PC-3 (cell line): ENCODE measurements at regions not wholly inside any gene's neighbourhood (a gene's known extent, or its start where the extent isn't known, plus 50 kb on each side); places are given as distances from the start of the nearest gene placed in this dataset.

Experiments used
- ATAC-seq: fragments of 200-7000 bp; cut with Tn5 transposase; 2 replicates; pipeline ENCODE4 v1.9.1; 2020; ENCODE audit warnings: mild to moderate bottlenecking, moderate library complexity
- BruUV-seq: library from RNA; stranded (reverse); fragments of 400-500 nt; replicated peaks from 2 replicates; lab custom pipeline; 2021; lab: Mats Ljungman, UMichigan
- CTCF ChIA-PET: fragments of 300-600 bp; sonication (Branson Sonifier 250); formaldehyde crosslinking; loops from one replicate; lab custom pipeline; 2022; ENCODE audit warnings: antibody characterized with exemption; lab: Charles Lee
- POLR2A ChIA-PET: fragments of 300-600 bp; sonication (Branson Sonifier 250); formaldehyde crosslinking; loops from one replicate; lab custom pipeline; 2022; ENCODE audit warnings: antibody characterized with exemption; ENCODE audit not compliant: unreplicated experiment; lab: Charles Lee
- DNase-seq: peaks from one replicate; pipeline ENCODE4 v3.0.0-alpha.2; 2015
- H2AFZ ChIP-seq: fragments of 300-600 bp; sonication (generic); 2 replicates; pipeline ENCODE4 v1.6.0; 2016; ENCODE audit warnings: antibody characterized with exemption, low read length
- H3F3A ChIP-seq: fragments of 300-600 bp; sonication (generic); one replicate; pipeline ENCODE4 v1.6.0; 2017; ENCODE audit warnings: antibody characterized with exemption, low read length, control low read depth, mild to moderate bottlenecking; ENCODE audit not compliant: unreplicated experiment
- H3K27ac ChIP-seq: fragments of 300-600 bp; sonication (generic); 2 replicates; pipeline ENCODE4 v1.5.1; 2016; ENCODE audit warnings: mild to moderate bottlenecking, low read length
- H3K27me3 ChIP-seq: fragments of 300-600 bp; sonication (generic); 2 replicates; pipeline ENCODE4 v1.6.1; 2016; ENCODE audit warnings: low read length, mixed read lengths
- H3K36me3 ChIP-seq: fragments of 300-600 bp; sonication (generic); 2 replicates; pipeline ENCODE4 v1.6.1; 2016; ENCODE audit warnings: low read depth, mixed run types, low read length, mixed read lengths
- H3K4me1 ChIP-seq: fragments of 300-600 bp; sonication (generic); 2 replicates; pipeline ENCODE4 v1.5.1; 2016; ENCODE audit warnings: low read length; ENCODE audit not compliant: insufficient read depth
- H3K4me2 ChIP-seq: fragments of 300-600 bp; sonication (generic); 2 replicates; pipeline ENCODE4 v1.6.0; 2016; ENCODE audit warnings: low read length
- H3K4me3 ChIP-seq: fragments of 300-600 bp; sonication (generic); 2 replicates; pipeline ENCODE4 v1.5.1; 2016; ENCODE audit warnings: mild to moderate bottlenecking, low read length, mixed read lengths
- H3K79me2 ChIP-seq: fragments of 300-600 bp; sonication (generic); 2 replicates; pipeline ENCODE4 v1.6.1; 2017; ENCODE audit warnings: low read length, mixed read lengths
- H3K9ac ChIP-seq: fragments of 300-600 bp; sonication (generic); 2 replicates; pipeline ENCODE4 v1.6.0; 2016; ENCODE audit warnings: mild to moderate bottlenecking, low read length
- H3K9me2 ChIP-seq: fragments of 300-600 bp; sonication (generic); replicated peaks from 2 replicates; pipeline ENCODE4 v1.6.1; 2016; ENCODE audit warnings: mixed run types, low read length, mixed read lengths
- H3K9me3 ChIP-seq: fragments of 300-600 bp; sonication (generic); 2 replicates; pipeline ENCODE4 v1.6.1; 2016; ENCODE audit warnings: low read length, mixed read lengths
- H4K20me1 ChIP-seq: fragments of 300-600 bp; sonication (generic); 2 replicates; pipeline ENCODE4 v1.6.1; 2016; ENCODE audit warnings: low read length, mixed read lengths
- CTCF ChIP-seq: fragments of 300-600 bp; sonication (generic); conservative IDR thresholded peaks from 2 replicates; pipeline ENCODE4 v1.5.1; 2017; ENCODE audit warnings: antibody characterized with exemption, low read depth, mild to moderate bottlenecking, low read length
- EZH2 ChIP-seq: fragments of 300-600 bp; sonication (generic); IDR thresholded peaks from one replicate; pipeline ENCODE4 v1.6.1; 2017; ENCODE audit warnings: antibody characterized with exemption, mild to moderate bottlenecking, low read length; ENCODE audit not compliant: unreplicated experiment
- EZH2phosphoT487 ChIP-seq: fragments of 300-600 bp; sonication (generic); IDR thresholded peaks from 2 replicates; pipeline ENCODE4 v1.6.1; 2018; ENCODE audit warnings: mild to moderate bottlenecking, antibody characterized with exemption, low read length, borderline replicate concordance
- intact Hi-C: fragments of 100-400 bp; cut with micrococcal nuclease; formaldehyde crosslinking; loops from 2 replicates; pipeline ENCODE4 v1.9.0; 2023

GRCh38 chr15:47839233-47839825 lies 122.0 kb downstream of the SEMA6D start:
- Histone ChIP-seq H3K4me3 (no peak overlapping the region), H3F3A (no peaks in the 10 kb centered on the region), H3K9me2 (no peaks in the 10 kb centered on the region), H3K27me3 (no peaks in the 10 kb centered on the region), H3K4me1 (no peaks in the 10 kb centered on the region), H3K79me2 (no peaks in the 10 kb centered on the region), H3K4me2 (no peak overlapping the region), H4K20me1 (no peaks in the 10 kb centered on the region), H3K36me3 (no peaks in the 10 kb centered on the region), H2AFZ (no peak overlapping the region), H3K27ac (no peak overlapping the region), H3K9me3 (no peaks in the 10 kb centered on the region), H3K9ac (no peak overlapping the region)
- no TSS peak for BruUV-seq
- CTCF ChIA-PET = no interaction called here
- POLR2A ChIA-PET = no interaction called here
- intact Hi-C loops = no loop called here
- DNase-seq = no peak
- TF ChIP-seq EZH2 (no peak), CTCF (no peak), EZH2phosphoT487 (no peak)
- no peak for ATAC-seq

GRCh38 chr15:47843124-47843663 lies 125.9 kb downstream of the SEMA6D start:
- Histone ChIP-seq H3K4me3 (no peak overlapping the region), H3K27me3 (no peaks in the 10 kb centered on the region), H3K4me1 (no peaks in the 10 kb centered on the region), H3K79me2 (no peaks in the 10 kb centered on the region), H3K27ac (no peak overlapping the region), H3K9me3 (no peaks in the 10 kb centered on the region), H2AFZ (no peak overlapping the region), H4K20me1 (no peaks in the 10 kb centered on the region), H3K36me3 (no peaks in the 10 kb centered on the region), H3K9ac (no peak overlapping the region), H3K4me2 (no peak overlapping the region), H3K9me2 (no peaks in the 10 kb centered on the region), H3F3A (no peaks in the 10 kb centered on the region)
- no TSS peak for BruUV-seq
- intact Hi-C loops = no loop called here
- CTCF ChIA-PET = no interaction called here
- ATAC-seq = no peak
- POLR2A ChIA-PET = no interaction called here
- TF ChIP-seq CTCF = no peak
- TF ChIP-seq EZH2 = no peak
- TF ChIP-seq EZH2phosphoT487 = no peak
- no peak for DNase-seq

GRCh38 chr15:47844437-47844836 lies 127.1 kb downstream of the SEMA6D start:
- DNase-seq (no peak), ATAC-seq (no peak)
- Histone ChIP-seq H3K4me2 (no peak overlapping the region), H3K27me3 (no peaks in the 10 kb centered on the region), H3K27ac (no peak overlapping the region), H3K9me2 (no peaks in the 10 kb centered on the region), H3F3A (no peaks in the 10 kb centered on the region), H3K9ac (no peak overlapping the region), H3K79me2 (no peaks in the 10 kb centered on the region), H4K20me1 (no peaks in the 10 kb centered on the region), H3K4me1 (no peaks in the 10 kb centered on the region), H3K4me3 (no peak overlapping the region), H3K36me3 (no peaks in the 10 kb centered on the region), H3K9me3 (no peaks in the 10 kb centered on the region), H2AFZ (no peak overlapping the region)
- ChIA-PET POLR2A (no interaction called here), CTCF (no interaction called here)
- TF ChIP-seq CTCF (no peak), EZH2 (no peak), EZH2phosphoT487 (no peak)
- BruUV-seq = no TSS peak
- intact Hi-C loops = no loop called here
